G401.6 (cell line): ENCODE measurements at regions not wholly inside any gene's neighbourhood (a gene's known extent, or its start where the extent isn't known, plus 50 kb on each side); places are given as distances from the start of the nearest gene placed in this dataset.
A peak's percentile ranks its signal among the peaks of the same experiment; 100 is the strongest.

Source experiments
- FAIRE-seq: peaks from 2 replicates; lab custom pipeline; 2012; peaks lifted over from hg19 to GRCh38; lab: Jason Lieb, UNC

DNA sequence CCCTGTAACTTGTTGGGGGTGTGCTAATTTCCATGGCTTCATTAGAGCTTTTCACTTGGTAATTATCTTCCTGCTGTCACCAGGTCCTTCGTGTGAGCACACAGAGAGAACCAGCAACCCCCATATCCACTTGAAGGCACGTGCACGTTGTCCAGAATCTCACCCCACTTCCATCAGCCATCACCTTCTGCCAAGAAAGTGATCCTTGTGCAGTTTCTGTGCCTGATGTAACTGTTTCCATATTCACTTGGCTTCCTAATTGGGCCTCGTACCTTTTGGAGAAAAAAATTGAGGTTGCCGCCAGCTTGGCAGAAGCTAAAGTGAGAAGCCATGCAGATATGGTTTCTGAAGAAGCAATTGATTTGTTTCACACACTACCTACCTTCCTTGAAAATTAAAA is 153.7 kb upstream of the TSHZ2 start:
- no peak for FAIRE-seq

DNA sequence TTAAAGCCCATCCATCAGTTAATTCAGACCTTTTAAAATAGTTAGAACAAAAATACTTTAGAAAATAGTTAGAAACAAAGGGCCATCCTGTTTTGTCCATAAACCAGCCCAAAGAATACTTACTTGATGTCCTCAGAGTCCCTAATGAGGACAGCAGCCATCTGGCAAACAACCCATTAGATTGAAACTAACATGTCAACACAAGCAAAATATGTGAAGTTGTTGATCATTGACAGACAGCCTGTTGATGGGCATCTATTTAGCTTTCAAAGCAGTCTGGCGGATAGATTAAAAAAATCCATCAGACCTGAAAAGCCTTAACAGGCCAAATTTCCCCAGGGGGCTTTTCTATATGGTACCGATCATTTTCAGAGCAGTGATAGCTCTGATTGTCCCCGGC is 154.2 kb upstream of the TSHZ2 start:
- FAIRE-seq = no peak

DNA sequence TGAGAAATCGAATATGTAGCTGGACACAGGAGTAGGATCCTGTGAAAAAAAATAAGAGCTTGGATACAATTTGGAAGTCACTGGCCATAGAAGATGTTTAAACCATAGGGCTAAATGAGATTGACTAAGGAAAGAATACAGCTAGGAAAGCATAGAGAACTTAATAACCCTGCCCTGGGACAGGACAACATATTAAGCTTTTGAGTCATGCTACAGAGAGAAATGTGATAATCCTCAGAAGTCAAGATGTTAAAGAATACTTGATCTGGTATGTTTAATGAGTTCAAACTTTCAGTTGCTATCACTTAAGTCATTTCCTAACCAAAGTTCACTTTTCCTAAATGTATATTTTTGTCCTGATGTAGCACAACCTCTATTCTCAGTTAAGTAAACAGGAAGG is 154.6 kb upstream of the TSHZ2 start:
- no peak for FAIRE-seq

DNA sequence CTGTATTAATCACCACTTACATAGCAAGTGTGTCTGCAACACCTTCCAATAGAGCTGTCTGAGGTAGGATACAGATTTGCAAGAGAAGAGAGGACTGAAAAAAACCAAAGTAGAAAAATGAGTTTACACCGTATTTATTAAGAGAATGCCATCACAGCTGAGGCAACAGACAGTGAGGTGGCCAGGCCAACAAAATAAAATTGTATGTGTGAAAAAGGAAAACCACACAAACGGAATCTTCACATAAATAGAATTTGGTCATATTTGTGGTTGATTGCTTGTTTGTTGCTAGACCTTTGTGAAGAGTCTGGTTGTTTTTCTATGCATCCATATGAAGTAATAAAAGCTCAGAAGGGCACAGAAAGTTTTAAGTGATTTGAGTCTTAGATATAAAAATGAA is 157.8 kb upstream of the TSHZ2 start:
- FAIRE-seq = no peak

DNA sequence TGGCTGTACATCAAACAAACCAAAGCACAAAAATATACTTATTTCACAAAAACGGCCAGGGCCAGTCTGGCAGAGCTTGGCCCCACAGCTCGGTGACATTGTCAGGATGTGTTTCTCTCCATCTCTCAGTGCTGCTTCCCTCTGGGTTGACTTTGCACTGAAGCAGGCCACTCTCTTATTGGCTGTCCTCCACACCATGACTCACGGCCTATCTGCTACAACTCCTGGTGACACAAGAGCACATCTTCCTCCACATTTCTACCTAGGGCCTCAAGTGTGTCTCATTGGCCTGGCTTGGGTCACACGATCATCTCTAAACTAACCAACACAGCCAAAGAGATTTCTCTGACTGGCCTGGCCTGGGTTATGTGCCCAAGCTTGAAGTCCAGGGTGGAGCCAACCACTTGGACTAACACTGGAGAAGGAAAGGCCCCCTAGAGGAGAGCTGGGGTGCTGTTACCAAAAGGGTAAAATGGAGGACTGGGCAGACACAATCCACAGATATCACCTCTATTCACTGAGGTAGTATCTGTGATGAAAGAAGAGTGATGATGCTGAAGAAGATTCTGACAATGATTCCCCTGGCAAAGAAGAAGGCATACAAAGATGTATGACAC is 159.8 kb upstream of the TSHZ2 start:
- FAIRE-seq = no peak

DNA sequence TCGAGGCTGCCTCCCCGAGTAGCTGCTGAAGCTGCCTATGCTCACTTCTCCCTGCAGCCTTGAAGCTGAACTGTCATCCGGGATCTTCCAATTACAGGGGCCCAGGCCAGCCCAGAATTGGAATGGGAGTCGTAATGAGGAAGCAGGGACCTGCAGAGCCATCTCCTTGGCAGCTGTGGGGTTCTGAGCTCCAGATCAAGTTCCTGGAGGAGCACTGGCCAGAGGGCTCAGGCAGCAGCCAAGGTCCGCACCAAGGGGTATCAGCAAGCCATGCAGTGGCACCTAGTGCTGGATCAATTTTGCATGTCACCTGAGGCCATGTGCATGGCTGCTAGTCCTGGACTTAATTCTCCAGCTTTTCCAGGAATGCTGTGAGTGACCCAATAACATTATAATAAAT is 163.2 kb upstream of the TSHZ2 start:
- no peak for FAIRE-seq

DNA sequence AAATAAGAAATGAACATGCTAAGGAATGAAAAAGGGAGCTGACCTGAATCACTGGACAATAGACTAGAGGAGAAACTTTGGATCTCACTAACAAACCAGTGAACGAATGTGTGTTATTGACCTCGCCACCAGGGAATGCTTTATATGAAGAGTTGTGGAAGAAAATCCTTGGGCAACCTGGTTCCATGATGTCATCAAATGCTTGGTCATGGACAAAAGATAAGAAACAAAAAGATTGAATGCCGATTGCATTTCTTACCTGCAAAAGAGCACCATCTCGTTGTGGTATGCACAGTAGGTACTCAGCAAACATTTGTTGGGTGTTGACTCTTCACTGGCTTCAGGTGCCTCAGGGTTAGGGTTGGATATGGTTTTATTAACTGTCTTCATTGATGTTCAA is 165.2 kb upstream of the TSHZ2 start:
- FAIRE-seq = no peak

DNA sequence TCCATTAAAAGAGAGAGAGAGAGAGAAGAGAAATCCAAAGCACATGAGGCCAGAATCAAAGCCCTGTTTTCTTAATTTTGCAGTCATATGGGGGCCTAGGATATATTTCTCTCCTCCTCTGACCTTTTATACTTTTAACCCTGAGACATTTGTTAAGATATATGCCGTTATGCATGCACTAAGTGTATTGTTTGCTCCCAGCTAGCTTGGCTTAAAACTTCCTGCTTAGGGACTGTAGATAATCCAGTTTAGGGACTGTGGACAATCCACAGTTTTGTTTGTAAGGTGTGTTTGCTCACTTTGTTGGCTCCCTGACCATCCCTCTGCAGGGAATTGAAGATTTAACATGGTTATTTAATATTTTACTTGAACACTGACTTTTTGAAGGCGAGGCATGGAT is 166.3 kb upstream of the TSHZ2 start:
- no peak for FAIRE-seq

DNA sequence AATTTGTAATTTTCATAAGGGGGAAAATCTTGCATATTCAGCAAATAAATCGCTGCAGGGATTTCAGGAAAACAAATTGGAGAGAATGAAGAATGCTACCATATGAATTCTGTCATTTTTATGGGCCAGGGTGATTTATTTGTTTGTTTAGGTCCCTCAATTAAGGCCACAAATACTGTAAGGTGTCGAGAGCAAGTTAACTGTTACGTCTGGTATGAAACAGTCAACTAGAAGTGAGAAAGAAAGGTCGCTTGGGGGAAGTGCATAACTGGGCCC is 166.9 kb upstream of the TSHZ2 start:
- FAIRE-seq = no peak

DNA sequence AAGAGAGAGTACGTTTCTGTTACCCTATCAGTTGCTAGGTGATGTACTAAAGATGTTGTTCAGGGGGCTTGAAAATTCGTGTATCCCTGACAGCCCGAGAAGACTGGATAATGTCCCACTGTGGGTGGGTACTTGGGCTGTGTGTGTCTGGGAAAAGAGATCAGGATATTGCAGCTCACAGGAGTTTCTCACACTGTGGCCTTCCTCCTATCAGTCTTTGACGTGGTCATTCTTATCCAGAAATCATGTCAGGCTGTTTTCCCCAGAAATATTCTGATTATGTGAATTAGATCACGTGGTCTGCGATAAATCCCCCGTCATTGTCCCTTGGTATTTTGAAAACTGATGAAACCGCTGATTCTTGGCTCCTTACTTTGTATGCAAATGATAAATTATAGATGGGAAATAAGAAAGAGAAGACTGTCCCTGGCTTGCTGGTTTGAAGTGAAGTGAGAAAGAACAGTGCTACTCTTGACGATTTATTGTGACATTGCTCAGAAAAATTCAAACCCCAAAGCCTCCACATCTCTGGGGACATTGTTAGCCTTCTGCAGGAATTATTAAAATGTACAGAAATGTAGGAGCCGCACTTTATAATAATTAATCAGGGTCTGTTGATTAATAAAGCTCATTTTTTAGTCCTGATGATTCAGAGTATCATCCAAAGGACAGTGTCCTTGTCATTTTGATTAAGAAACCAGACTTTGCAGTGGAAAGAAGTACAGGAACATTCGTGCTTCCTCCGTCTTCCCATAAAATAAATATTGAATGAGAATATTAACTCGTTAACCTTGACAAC is 167.5 kb upstream of the TSHZ2 start:
- FAIRE-seq = no peak

DNA sequence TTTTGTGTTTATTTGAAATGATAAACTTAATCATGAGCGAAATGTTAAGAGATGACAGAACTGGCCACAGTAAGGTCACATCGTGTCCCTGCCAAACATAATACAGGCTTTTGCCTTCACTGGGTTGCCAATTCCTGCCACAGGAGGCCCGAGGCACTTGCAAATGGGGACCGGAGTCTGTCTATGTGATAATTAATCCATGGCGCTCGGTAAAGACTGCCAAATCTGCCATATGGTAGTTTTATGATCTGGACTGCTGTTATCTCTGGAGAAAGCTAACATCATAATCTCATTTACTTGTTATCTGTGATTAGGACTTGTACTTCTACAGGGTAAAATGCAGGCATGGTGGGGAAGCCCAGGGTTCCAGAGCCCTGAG is 170.5 kb upstream of the TSHZ2 start:
- no peak for FAIRE-seq

DNA sequence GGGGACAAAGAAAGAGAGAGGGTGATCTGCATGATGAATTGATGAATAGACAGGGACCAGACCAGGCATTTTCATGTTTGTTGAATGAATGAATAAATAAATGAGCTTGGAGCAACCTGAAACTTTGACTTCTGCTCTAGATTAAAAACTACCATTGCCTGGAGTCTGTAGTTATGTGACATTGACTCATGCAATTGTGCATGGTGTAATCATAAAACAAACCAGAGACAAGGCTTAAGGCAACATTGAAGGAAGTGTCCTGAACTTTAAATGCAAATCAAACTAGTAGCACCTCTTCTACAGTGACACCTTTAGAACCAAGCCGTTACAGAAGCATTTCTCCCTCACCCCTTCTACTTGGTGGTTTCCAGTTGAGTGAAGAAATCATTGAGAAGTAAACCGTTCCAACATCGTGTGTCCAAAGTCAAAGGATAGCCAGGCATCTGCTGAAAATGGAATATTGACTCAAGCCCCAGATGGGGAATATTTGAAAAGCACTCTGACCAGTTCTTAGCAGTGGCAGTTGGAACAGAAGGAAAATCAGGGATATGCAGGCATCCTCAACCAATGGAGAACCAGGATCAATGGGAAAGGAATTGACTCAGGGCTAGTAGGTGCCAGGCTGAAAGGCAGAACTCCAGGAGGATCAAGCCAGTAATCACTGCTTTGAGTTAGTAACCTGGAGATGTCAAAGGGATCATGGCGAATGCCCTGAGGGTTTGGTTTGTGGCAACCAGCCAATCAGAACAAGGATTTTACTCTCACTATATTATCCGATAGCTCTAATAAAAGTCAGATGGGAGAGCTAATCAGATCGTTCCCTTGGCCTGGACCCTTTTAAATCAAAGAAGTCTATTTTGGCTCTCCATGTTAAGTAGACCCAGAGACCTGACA is 171.2 kb upstream of the TSHZ2 start:
- no peak for FAIRE-seq

DNA sequence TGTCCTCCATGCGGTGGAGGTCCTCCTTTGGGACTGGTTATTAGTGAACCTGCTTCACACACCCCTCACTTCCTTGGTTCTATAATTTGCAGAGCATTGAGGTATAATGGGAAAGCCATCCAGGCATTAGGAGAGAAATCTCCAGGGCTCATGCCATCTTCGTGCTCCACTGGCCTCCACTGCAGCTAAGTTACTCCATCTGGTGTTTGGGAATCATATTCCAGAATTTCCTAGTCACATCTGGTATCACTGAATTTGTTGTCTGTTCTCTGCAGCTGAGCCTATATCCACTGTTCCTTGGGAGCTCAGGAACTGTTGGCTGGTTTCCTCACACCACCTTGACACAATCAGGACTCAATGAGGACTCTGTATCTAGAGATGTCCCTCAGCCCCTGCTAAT is 173.0 kb upstream of the TSHZ2 start:
- FAIRE-seq = no peak

DNA sequence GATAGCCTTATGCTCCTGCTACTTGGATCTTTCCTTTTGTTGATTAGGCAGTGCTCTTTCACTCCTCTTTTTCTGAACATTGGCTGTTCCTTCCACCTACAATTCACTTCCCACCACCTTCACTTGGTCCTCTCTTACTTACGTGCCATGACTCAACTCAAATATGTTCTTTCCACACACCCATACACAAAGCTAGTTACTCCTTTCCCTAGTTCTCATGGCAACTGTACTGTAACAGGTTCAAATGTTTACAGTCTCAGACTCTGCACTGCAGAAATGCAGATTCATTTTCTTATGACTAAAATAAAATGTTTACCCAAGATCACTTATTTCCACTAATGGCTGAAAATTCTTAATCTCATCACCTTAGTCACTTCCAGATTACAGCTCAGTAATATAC is 174.0 kb upstream of the TSHZ2 start:
- FAIRE-seq = no peak

DNA sequence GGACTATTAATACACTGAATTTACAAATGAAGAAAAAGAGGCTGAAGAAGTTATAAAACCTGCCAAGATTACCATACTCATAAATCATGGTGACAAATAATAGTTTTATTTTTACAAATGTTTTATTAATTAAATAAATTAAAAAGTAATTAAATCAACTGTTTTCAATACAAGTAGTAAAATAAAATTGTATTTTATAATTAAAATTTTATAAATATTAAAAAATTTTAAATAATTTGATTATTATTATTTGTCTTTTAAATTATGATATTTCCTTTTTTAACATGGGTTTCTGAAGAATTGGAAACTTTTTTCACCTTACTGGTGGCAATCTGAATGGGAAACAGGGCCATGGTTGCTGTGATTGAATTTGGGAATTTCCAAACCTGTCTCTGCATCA is 177.3 kb upstream of the TSHZ2 start:
- peak; percentile 94 for FAIRE-seq

DNA sequence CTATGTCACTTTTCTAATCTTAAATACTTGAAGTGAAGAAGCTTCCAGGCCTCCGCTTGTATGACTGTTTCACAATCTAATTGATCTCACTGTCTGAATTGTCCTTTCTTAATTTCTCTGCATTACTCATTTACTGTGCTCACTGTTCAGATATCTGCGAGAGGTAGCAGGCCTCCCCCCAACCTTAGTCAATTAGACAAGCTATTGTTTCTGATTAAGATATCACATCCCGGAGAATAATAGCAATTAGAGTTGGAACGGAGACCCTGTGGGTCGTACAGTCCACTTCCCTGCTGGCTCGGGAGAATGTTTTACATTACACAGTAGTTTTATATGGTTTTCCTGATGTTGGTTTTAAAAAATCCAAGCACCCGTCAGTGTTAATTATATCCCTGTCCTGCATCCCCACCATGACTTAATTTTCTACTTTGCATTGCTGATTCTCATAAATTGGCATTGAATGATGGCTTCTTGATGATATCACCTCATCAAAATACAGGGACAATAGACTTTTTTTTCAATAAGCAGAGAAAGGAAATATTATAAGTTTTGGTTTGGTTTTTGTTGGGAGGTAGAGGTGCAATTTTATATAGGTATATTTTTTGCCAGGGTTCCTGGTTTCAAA is 178.7 kb upstream of the TSHZ2 start:
- FAIRE-seq = no peak

DNA sequence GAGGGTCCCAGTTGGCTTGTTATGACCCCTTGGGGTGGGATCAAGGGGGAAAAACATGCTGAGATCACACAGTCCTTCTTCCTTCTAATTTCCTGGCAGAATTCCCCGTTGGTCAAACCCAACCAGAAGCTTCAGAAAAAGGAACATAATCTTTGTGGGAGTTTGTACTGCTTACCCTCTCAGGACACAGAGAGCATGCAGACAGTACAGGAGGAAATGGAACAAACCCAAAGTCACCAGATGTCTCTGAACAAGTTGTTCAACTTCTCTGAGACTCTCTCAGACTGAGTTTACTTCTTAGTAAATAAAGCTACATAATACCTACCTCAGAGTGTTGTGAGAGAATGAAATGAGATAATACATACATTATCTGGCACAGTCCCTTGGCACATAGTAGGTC is 181.1 kb upstream of the TSHZ2 start:
- FAIRE-seq = no peak

DNA sequence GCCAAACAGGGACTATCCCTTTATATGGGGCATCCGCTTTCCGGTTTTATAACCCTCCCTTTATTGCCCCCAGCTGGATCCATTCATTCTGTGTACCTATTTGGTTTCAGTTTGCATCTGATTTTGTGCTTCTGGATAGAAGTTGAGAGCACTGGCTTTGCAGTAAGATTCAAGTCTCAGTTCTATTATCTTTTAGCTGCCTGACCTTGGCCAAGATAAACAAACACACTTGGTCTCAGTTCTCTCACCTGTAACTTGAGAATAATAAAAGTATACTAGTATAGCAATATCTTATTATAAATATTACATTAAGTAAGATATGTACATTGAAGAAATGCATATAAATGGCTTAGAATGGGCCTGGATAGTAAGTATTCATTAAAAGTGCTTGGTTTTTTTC is 182.4 kb upstream of the TSHZ2 start:
- FAIRE-seq = no peak

DNA sequence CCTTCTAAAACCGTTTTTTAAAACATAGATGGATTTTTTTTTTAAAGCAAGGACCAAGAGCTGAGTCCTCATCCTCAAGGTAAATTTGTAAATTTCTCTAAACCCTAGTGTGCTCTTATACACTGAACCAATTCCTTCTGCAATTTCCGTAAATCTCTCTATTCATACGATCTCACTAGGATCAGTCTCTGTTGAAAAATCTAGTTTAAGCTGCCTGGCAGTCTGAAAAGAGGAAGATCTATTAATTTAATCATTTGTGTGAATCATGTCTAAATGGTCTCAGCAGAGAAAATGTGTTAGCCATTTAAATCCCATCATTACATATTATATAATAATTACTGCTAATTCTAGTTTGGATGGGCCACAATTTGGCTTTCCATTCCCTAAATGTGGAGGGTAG is 184.2 kb upstream of the TSHZ2 start:
- FAIRE-seq = no peak

DNA sequence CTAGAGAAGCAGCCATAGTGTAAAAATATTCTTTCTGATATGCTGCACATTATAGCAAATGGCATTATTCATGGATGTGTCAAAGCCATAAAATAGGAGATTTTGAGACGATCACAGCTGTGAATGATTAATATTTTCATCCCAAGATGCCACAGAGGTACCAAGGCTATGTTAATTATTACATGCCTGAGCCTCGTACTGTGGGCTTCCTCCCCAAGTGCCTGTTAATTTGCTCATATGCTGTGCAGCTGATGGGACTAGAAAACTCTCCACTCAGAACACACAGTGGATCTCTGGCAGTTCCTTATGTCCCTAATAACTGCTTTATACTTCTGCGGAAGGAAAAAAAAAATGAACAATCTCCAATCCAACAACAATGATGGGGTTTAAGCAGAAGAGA is 184.9 kb upstream of the TSHZ2 start:
- no peak for FAIRE-seq

DNA sequence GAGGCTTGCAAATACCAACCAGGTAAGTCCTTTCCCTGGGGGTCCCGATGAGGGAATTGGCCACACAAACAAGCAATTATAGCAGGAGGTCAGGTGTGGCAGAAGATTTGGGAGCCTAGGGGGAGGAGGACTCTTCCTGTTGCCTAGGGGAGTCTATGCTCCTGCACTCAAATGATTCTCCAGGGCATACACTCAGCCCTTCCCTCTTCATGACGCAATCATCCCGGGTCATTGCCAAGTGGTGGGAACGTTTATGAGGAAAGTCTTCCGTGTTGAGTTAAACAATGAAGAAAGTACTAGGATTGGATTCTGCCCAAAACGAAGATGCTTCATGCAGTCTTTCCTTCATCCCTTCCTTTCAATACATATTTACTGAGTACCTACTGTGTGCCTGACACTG is 186.5 kb upstream of the TSHZ2 start:
- no peak for FAIRE-seq

DNA sequence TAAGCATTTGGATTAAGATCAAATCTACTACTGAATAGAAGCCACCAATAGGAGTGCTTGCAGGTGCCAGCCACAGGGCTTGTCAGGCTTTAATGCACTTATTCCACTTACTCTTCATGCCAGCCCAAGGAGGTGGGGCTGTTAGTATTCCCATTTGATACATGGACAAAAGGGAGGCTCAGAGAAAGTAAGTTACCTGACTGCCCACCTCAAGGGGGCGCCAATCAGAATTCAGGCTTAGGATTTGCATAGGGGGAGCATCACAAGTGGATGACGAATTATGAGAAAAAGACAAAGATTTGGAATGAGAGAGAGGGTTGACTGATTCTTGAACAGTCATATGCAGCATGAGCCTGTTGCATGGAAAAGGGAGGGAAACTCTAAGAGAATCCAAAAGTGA is 188.4 kb upstream of the TSHZ2 start:
- FAIRE-seq = no peak

DNA sequence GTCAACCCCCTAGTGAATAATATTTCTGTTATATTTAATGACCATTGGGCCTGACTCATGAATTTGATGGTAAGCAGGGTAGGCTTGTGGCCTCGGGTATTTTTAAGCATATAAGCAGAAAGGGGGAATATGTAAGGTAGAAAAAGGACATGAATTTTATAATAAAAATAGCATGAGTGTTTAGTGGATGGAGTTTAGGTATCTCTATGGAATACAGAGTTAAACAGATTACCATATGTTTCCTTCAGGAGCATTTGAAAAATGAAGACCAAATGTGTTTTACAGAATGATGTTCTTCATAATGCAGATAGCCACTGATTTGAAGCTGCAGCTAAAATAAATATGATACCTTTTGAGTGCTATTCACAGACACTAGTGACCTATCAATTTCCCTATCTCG is 191.7 kb upstream of the TSHZ2 start:
- FAIRE-seq = no peak
